Lower leg skin (tissue), 3 donors: ENCODE measurements at regions not wholly inside any gene's neighbourhood (a gene's known extent, or its start where the extent isn't known, plus 50 kb on each side); places are given as distances from the start of the nearest gene placed in this dataset.

Source experiments
- POLR2A ChIP-seq, 2 donors: fragments of 450-650 bp; IDR thresholded peaks; one replicate each; pipeline ENCODE4 v1.6.1; 2016 to 2017; ENCODE audit warnings: antibody characterized with exemption in 2 of 2, mild to moderate bottlenecking in 1 of 2, moderate library complexity in 1 of 2
- TF ChIP-seq, protein P1 (sequence below), 3 donors: fragments of 450-650 bp; IDR thresholded peaks; one replicate each; pipeline ENCODE4 v1.5.1; 2016; ENCODE audit warnings: antibody characterized with exemption in 3 of 3, mild to moderate bottlenecking in 3 of 3, moderate library complexity in 2 of 3

DNA sequence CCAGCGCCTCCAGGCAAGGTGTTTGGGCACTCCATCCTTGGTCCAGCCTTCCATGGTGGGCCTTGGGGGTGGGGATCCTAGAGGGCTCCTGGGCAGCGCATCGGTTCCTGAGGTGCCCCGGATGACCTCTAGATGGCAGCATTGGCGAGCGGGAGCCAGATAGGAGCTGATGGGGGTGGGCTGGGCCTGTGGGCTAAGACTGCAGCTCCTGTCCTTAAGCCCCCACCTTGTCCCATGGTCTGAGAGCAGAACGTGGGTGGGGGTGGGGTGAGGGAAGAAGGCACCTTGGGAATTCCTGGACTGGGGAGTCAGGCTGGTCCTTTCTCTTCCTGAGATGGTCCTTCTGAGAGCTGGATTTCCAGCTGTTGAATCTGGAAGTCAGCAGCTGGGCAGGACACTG is 93.4 kb upstream of the CSF3R start:
- TF ChIP-seq, protein P1, sequence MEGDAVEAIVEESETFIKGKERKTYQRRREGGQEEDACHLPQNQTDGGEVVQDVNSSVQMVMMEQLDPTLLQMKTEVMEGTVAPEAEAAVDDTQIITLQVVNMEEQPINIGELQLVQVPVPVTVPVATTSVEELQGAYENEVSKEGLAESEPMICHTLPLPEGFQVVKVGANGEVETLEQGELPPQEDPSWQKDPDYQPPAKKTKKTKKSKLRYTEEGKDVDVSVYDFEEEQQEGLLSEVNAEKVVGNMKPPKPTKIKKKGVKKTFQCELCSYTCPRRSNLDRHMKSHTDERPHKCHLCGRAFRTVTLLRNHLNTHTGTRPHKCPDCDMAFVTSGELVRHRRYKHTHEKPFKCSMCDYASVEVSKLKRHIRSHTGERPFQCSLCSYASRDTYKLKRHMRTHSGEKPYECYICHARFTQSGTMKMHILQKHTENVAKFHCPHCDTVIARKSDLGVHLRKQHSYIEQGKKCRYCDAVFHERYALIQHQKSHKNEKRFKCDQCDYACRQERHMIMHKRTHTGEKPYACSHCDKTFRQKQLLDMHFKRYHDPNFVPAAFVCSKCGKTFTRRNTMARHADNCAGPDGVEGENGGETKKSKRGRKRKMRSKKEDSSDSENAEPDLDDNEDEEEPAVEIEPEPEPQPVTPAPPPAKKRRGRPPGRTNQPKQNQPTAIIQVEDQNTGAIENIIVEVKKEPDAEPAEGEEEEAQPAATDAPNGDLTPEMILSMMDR (IDR thresholded peaks at IDR 0.05), result no peak
- TF ChIP-seq POLR2A (IDR thresholded peaks at IDR 0.05), result no peak
